Neuronal stem cell (in vitro differentiated cells): ENCODE measurements at regions not wholly inside any gene's neighbourhood (a gene's known extent, or its start where the extent isn't known, plus 50 kb on each side); places are given as distances from the start of the nearest gene placed in this dataset.

Source experiments
- DNase-seq: peaks from one replicate; pipeline ENCODE4 v3.0.0-alpha.2; 2013; ENCODE audit warnings: low spot score
- H2AFZ ChIP-seq: one replicate; pipeline ENCODE4 v1.6.1; 2013; ENCODE audit warnings: mild to moderate bottlenecking, low read length, inconsistent platforms
- H2AK5ac ChIP-seq: 2 replicates; pipeline ENCODE4 v1.6.1; 2013; ENCODE audit warnings: low read depth, mild to moderate bottlenecking, inconsistent platforms, low read length, moderate library complexity, mixed read lengths
- H2BK120ac ChIP-seq: 2 replicates; pipeline ENCODE4 v1.6.1; 2013; ENCODE audit warnings: low read depth, mild to moderate bottlenecking, inconsistent platforms, low read length, moderate library complexity, mixed read lengths
- H2BK12ac ChIP-seq: one replicate; pipeline ENCODE4 v1.6.1; 2013; ENCODE audit warnings: low read length, inconsistent platforms
- H2BK15ac ChIP-seq: 2 replicates; pipeline ENCODE4 v1.6.1; 2013; ENCODE audit warnings: mild to moderate bottlenecking, low read length, inconsistent platforms, mixed read lengths
- H2BK5ac ChIP-seq: one replicate; pipeline ENCODE4 v1.6.1; 2013; ENCODE audit warnings: inconsistent platforms, mild to moderate bottlenecking, low read length, moderate library complexity
- H3K14ac ChIP-seq: one replicate; pipeline ENCODE4 v1.6.1; 2013; ENCODE audit warnings: low read length, inconsistent platforms
- H3K18ac ChIP-seq: 2 replicates; pipeline ENCODE4 v1.6.1; 2013; ENCODE audit warnings: low read length, inconsistent platforms
- H3K23ac ChIP-seq: 2 replicates; pipeline ENCODE4 v1.6.1; 2013; ENCODE audit warnings: low read depth, mild to moderate bottlenecking, mixed read lengths, low read length, inconsistent platforms; ENCODE audit not compliant: poor library complexity
- H3K27ac ChIP-seq: replicated peaks from 3 replicates; pipeline ENCODE4 v1.5.1; 2013; ENCODE audit warnings: low read length, inconsistent platforms
- H3K27me3 ChIP-seq, 3 experiments: 2 replicates each; pipeline ENCODE4 v1.6.1; 2013; ENCODE audit warnings: low read length in 3 of 3, mild to moderate bottlenecking in 2 of 3, inconsistent platforms in 1 of 3, low read depth in 1 of 3, mixed read lengths in 1 of 3, moderate library complexity in 1 of 3; ENCODE audit not compliant: control insufficient read depth in 3 of 3, insufficient read depth in 3 of 3
- H3K36me3 ChIP-seq, 2 donors: replicated peaks in 1 of 2; 2 replicates each; pipeline ENCODE4 v1.6.1; 2013; ENCODE audit warnings: low read length in 2 of 2; ENCODE audit not compliant: control insufficient read depth in 2 of 2, insufficient read depth in 2 of 2
- H3K4ac ChIP-seq: 2 replicates; pipeline ENCODE4 v1.6.1; 2013; ENCODE audit warnings: inconsistent platforms, mild to moderate bottlenecking, low read length, moderate library complexity
- H3K4me1 ChIP-seq, 2 donors: 1 replicate in 1 of 2; 2 replicates in 1 of 2; pipeline ENCODE4 v1.6.1; 2013; ENCODE audit warnings: low read length in 2 of 2, low read depth in 1 of 2; ENCODE audit not compliant: control insufficient read depth in 2 of 2, insufficient read depth in 1 of 2
- H3K4me2 ChIP-seq: one replicate; pipeline ENCODE4 v1.6.1; 2013; ENCODE audit warnings: mild to moderate bottlenecking, low read length, inconsistent platforms; ENCODE audit not compliant: insufficient read depth, poor library complexity, severe bottlenecking
- H3K4me3 ChIP-seq, 2 donors: 2 replicates each; pipeline ENCODE4 v1.5.1; 2013; ENCODE audit warnings: low read length in 2 of 2, mild to moderate bottlenecking in 2 of 2, inconsistent platforms in 1 of 2, moderate library complexity in 1 of 2
- H3K79me1 ChIP-seq: one replicate; pipeline ENCODE4 v1.6.1; 2013; ENCODE audit warnings: low read depth, mild to moderate bottlenecking, inconsistent platforms, low read length, moderate library complexity
- H3K9ac ChIP-seq: one replicate; pipeline ENCODE4 v1.6.1; 2013; ENCODE audit warnings: mild to moderate bottlenecking, low read depth, low read length, inconsistent platforms; ENCODE audit not compliant: poor library complexity
- H3K9me3 ChIP-seq, 2 donors: replicated peaks in 1 of 2; 2 replicates each; pipeline versions ENCODE3 to v1.6.1; 2013; ENCODE audit warnings: low read length in 2 of 2, mild to moderate bottlenecking in 2 of 2, inconsistent platforms in 1 of 2, low read depth in 1 of 2, mixed read lengths in 1 of 2, moderate library complexity in 1 of 2; ENCODE audit not compliant: control insufficient read depth in 2 of 2, insufficient read depth in 1 of 2
- H4K8ac ChIP-seq: one replicate; pipeline ENCODE4 v1.6.1; 2013; ENCODE audit warnings: low read depth, mild to moderate bottlenecking, inconsistent platforms, low read length, moderate library complexity
- H4K91ac ChIP-seq: one replicate; pipeline ENCODE4 v1.6.1; 2013; ENCODE audit warnings: low read length, low read depth, mild to moderate bottlenecking, inconsistent platforms; ENCODE audit not compliant: poor library complexity
- WGBS, 2 donors: extraction: QIAGEN DNeasy Blood & Tissue Kit; methylation state at CpG; one replicate each; pipeline ENCODE4 v1.1.7; 2013; ENCODE audit warnings: missing lambda C conversion rate in 2 of 2, mixed read lengths in 1 of 2; ENCODE audit not compliant: insufficient read length in 2 of 2, insufficient replicate concordance in 1 of 2; ENCODE audit errors: extremely low coverage in 2 of 2; 5-methylcytosine and 5-hydroxymethylcytosine counted together

DNA sequence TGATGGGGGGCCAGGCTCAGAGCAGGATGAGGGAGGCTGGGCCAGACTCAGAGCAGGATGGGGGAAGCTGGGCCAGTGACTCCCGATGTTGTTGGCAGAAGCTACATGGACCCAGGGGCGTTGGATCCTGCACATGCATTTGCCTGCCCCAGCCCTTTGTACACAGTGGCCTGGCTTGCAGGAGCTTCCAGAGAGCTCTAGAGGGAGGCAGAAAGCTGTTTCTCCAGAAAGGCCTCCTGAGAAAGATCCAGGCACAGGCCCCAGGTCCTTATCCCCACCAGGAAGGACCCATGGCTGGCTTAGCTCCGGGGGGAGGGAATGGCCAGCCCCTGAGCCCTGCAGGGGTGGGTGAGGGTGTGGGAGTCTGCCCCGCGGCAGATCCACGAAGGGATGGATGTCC is 106.6 kb upstream of the ACTRT2 start:
- Histone ChIP-seq H2BK12ac (no peak overlapping the region), H3K18ac (peak overlapping the region; percentile 27), H2AK5ac (peak overlapping the region; percentile 88), H3K4me1 (no peaks in the 10 kb centered on the region), H3K9me3 (peaks cover 0 to 7% of the 10 kb centered on the region in 2 donors), H4K8ac (no peak overlapping the region), H3K14ac (no peak overlapping the region), H3K4me2 (no peak overlapping the region), H4K91ac (no peak overlapping the region), H3K4me3 (no peak overlapping the region), H3K27me3 (peaks cover 0 to 27% (median 0%) of the 10 kb centered on the region in 3 experiments), H2BK5ac (no peak overlapping the region), H3K9ac (no peak overlapping the region), H3K27ac (no peak overlapping the region), H3K36me3 (no peaks in the 10 kb centered on the region), H2AFZ (no peak overlapping the region), H3K79me1 (peaks cover 5% of the 10 kb centered on the region), H3K23ac (peak overlapping the region; percentile 58), H2BK120ac (no peak overlapping the region), H2BK15ac (no peak overlapping the region), H3K4ac (no peak overlapping the region)
- no peak for DNase-seq
- WGBS, 2 donors, result no CpG with 5 or more reads among the region's 6 CpGs

DNA sequence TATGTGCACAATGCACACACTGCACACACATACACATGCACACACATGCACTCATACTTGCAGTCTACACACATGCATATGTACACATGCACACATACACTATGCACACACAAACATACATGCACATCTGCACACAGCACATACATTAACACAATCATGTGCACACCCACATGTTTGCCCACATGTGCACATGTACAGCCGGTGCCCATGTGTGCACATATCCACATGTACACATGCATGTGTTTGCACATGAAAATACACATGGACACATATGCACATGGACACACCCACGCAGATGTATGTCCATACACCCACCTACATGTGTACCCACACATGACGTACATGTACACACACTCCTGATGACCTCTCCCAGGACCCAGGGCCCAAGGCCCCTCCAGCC is 105.1 kb upstream of the ACTRT2 start:
- H3K79me1 ChIP-seq, result no peaks in the 10 kb centered on the region
- no peak overlapping the region for H3K14ac ChIP-seq
- H3K4me3 ChIP-seq, result peak overlapping the region in 1 of 2 donors; percentile 56
- H2AFZ ChIP-seq, result no peak overlapping the region
- H3K23ac ChIP-seq, result no peak overlapping the region
- H2BK15ac ChIP-seq, result no peak overlapping the region
- H3K27me3 ChIP-seq, result peaks cover 0 to 23% (median 0%) of the 10 kb centered on the region in 3 experiments
- H4K91ac ChIP-seq, result no peak overlapping the region
- H2AK5ac ChIP-seq, result no peak overlapping the region
- H3K18ac ChIP-seq, result no peak overlapping the region
- no peak overlapping the region for H2BK120ac ChIP-seq
- H3K9me3 ChIP-seq, result peaks cover 0 to 7% of the 10 kb centered on the region in 2 donors
- H2BK5ac ChIP-seq, result no peak overlapping the region
- H3K4me2 ChIP-seq, result no peak overlapping the region
- H3K9ac ChIP-seq, result no peak overlapping the region
- H3K27ac ChIP-seq, result no peak overlapping the region
- no peaks in the 10 kb centered on the region for H3K36me3 ChIP-seq
- H2BK12ac ChIP-seq, result no peak overlapping the region
- H4K8ac ChIP-seq, result no peak overlapping the region
- DNase-seq, result no peak
- no CpG with 5 or more reads among the region's 3 CpGs for WGBS, 2 donors
- no peaks in the 10 kb centered on the region for H3K4me1 ChIP-seq
- H3K4ac ChIP-seq, result no peak overlapping the region

GRCh38 chr1:2916706-2917105 is 104.6 kb upstream of the ACTRT2 start:
- peaks cover 0 to 7% of the 10 kb centered on the region in 2 donors for H3K9me3 ChIP-seq
- H3K9ac ChIP-seq, result no peak overlapping the region
- peak overlapping the region; percentile 2 for H3K23ac ChIP-seq
- no peak overlapping the region for H3K4me3 ChIP-seq
- H3K27ac ChIP-seq, result no peak overlapping the region
- H3K18ac ChIP-seq, result peak overlapping the region; percentile 11
- no peak overlapping the region for H3K4ac ChIP-seq
- H2BK5ac ChIP-seq, result peak overlapping the region; percentile 71
- H4K91ac ChIP-seq, result no peak overlapping the region
- no peak overlapping the region for H3K4me2 ChIP-seq
- H2BK12ac ChIP-seq, result no peak overlapping the region
- H2AFZ ChIP-seq, result no peak overlapping the region
- WGBS, 2 donors, result no CpG with 5 or more reads among the region's 19 CpGs
- H2AK5ac ChIP-seq, result no peak overlapping the region
- peaks cover 0 to 23% (median 0%) of the 10 kb centered on the region in 3 experiments for H3K27me3 ChIP-seq
- peak overlapping the region; percentile 14 for H2BK15ac ChIP-seq
- no peak for DNase-seq
- no peak overlapping the region for H2BK120ac ChIP-seq
- no peaks in the 10 kb centered on the region for H3K79me1 ChIP-seq
- no peak overlapping the region for H4K8ac ChIP-seq
- H3K4me1 ChIP-seq, result no peaks in the 10 kb centered on the region
- no peaks in the 10 kb centered on the region for H3K36me3 ChIP-seq
- H3K14ac ChIP-seq, result no peak overlapping the region

- no peak overlapping the region for H2BK5ac ChIP-seq
- no peaks in the 10 kb centered on the region for H3K36me3 ChIP-seq
- H2AK5ac ChIP-seq, result no peak overlapping the region
- H2AFZ ChIP-seq, result no peak overlapping the region
- H4K8ac ChIP-seq, result no peak overlapping the region
- H3K27ac ChIP-seq, result no peak overlapping the region
- no peak overlapping the region for H2BK120ac ChIP-seq
- no peak overlapping the region for H2BK12ac ChIP-seq
- peaks cover 0 to 7% of the 10 kb centered on the region in 2 donors for H3K9me3 ChIP-seq
- no peak overlapping the region for H3K9ac ChIP-seq
- no peaks in the 10 kb centered on the region for H3K79me1 ChIP-seq
- no CpG with 5 or more reads among the region's 17 CpGs for WGBS, 2 donors
- H3K27me3 ChIP-seq, result peaks cover 0 to 23% (median 0%) of the 10 kb centered on the region in 3 experiments
- no peaks in the 10 kb centered on the region for H3K4me1 ChIP-seq
- H3K4me2 ChIP-seq, result no peak overlapping the region
- H3K18ac ChIP-seq, result peak overlapping the region; percentile 52
- no peak overlapping the region for H3K4ac ChIP-seq
- no peak overlapping the region for H4K91ac ChIP-seq
- H3K23ac ChIP-seq, result peak overlapping the region; percentile 35
- H3K4me3 ChIP-seq, result no peak overlapping the region
- H3K14ac ChIP-seq, result peak overlapping the region; percentile 25
- peak overlapping the region; percentile 45 for H2BK15ac ChIP-seq
- no peak for DNase-seq
These were observed 104.0 kb upstream of the ACTRT2 start for GRCh38 chr1:2917284-2917683.
